LNCaP clone FGC (cell line): ENCODE measurements at regions not wholly inside any gene's neighbourhood (a gene's known extent, or its start where the extent isn't known, plus 50 kb on each side); places are given as distances from the start of the nearest gene placed in this dataset.

Source experiments
- DNase-seq: peaks from one replicate; pipeline ENCODE4 v3.0.0-alpha.2; 2011; ENCODE audit warnings: low read depth
- H3K4me3 ChIP-seq: 2 replicates; pipeline ENCODE4 v1.5.1; 2011; ENCODE audit warnings: mild to moderate bottlenecking, low read depth, low read length, control low read depth
- CTCF ChIP-seq: IDR thresholded peaks from 2 replicates; pipeline ENCODE4 v1.5.1; 2012; ENCODE audit warnings: mild to moderate bottlenecking; ENCODE audit not compliant: control insufficient read depth, insufficient read depth; ENCODE audit errors: extremely low read depth

- TF ChIP-seq CTCF: no peak
- peak; percentile 11 for DNase-seq
- H3K4me3 ChIP-seq: no peak overlapping the region
Measured at GRCh38 chr2:41510108-41510507, 537.7 kb upstream of the PKDCC start.

- DNase-seq: no peak
- TF ChIP-seq CTCF: no peak
Measured at GRCh38 chr2:41521211-41521610, 526.6 kb upstream of the PKDCC start.

GRCh38 chr2:41527525-41528323 is 520.1 kb upstream of the PKDCC start:
- DNase-seq: no peak
- H3K4me3 ChIP-seq: no peak overlapping the region
- TF ChIP-seq CTCF: no peak

More at GRCh38 chr2:41521211-41521610, 526.6 kb upstream of the PKDCC start:
- H3K4me3 ChIP-seq: no peak overlapping the region

GRCh38 chr2:41535575-41535974 is 512.2 kb upstream of the PKDCC start:
- TF ChIP-seq CTCF: no peak
- H3K4me3 ChIP-seq: no peak overlapping the region
- DNase-seq: no peak

- H3K4me3 ChIP-seq: no peak overlapping the region
- DNase-seq: no peak
- no peak for TF ChIP-seq CTCF
Measured at GRCh38 chr2:41540272-41540998, 507.4 kb upstream of the PKDCC start.

GRCh38 chr2:41543726-41544125 is 504.1 kb upstream of the PKDCC start:
- no peak overlapping the region for H3K4me3 ChIP-seq
- TF ChIP-seq CTCF: no peak
- DNase-seq: no peak
